BE2C (cell line): ENCODE measurements at regions not wholly inside any gene's neighbourhood (a gene's known extent, or its start where the extent isn't known, plus 50 kb on each side); places are given as distances from the start of the nearest gene placed in this dataset.
"Not testable (repeated sequence)": the region's sequence is repeated elsewhere in the genome, so short reads cannot be mapped to it uniquely, and the experiment has no call there.

Source experiments
- DNase-seq: peaks from one replicate; pipeline ENCODE4 v3.0.0-alpha.2; 2020
- H3K27me3 ChIP-seq: fragments of 250-450 bp; sonication (Bioruptor Pico); 2 replicates; pipeline ENCODE4 v1.5.1; 2020; ENCODE audit warnings: mild to moderate bottlenecking
- H3K36me3 ChIP-seq: fragments of 250-450 bp; sonication (Bioruptor Pico); 2 replicates; pipeline ENCODE4 v1.5.1; 2020; ENCODE audit warnings: mild to moderate bottlenecking
- H3K4me1 ChIP-seq: fragments of 250-450 bp; sonication (Bioruptor Pico); 2 replicates; pipeline ENCODE4 v1.5.1; 2020
- H3K4me3 ChIP-seq: 2 replicates; pipeline ENCODE4 v1.5.1; 2011; ENCODE audit warnings: low read depth, low read length
- H3K9me3 ChIP-seq: fragments of 250-450 bp; sonication (Bioruptor Pico); 2 replicates; pipeline ENCODE4 v1.5.1; 2020
- TF ChIP-seq, protein P1 (sequence below): IDR thresholded peaks from 2 replicates; pipeline ENCODE4 v1.5.1; 2012; ENCODE audit warnings: mild to moderate bottlenecking, low read depth, low read length

DNA sequence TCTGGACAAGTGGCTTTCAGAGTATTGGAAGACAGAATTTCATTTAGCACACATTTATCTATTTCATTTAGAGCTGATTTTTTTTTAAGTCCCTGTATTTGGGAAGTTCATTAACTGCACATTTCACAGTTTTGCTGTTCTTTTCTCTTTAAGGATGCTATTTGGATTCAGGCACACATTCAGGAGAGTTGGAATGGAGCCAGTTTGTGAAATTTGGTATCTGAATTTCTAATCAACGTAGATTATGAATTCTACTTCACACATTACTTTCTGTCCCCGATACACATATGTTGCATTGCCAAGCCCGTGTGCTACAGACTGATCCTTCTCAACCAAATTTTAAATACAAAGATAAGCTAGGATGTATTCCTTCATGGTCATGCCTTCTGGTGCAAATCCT is 503.9 kb downstream of the IRS1 start:
- H3K9me3 ChIP-seq: no peaks in the 10 kb centered on the region; the same call in 1 of the 2 replicates
- DNase-seq: no peak
- H3K4me1 ChIP-seq: no peaks in the 10 kb centered on the region
- no peaks in the 10 kb centered on the region for H3K36me3 ChIP-seq
- no peaks in the 10 kb centered on the region for H3K27me3 ChIP-seq
- no peak overlapping the region for H3K4me3 ChIP-seq
- TF ChIP-seq, protein P1, sequence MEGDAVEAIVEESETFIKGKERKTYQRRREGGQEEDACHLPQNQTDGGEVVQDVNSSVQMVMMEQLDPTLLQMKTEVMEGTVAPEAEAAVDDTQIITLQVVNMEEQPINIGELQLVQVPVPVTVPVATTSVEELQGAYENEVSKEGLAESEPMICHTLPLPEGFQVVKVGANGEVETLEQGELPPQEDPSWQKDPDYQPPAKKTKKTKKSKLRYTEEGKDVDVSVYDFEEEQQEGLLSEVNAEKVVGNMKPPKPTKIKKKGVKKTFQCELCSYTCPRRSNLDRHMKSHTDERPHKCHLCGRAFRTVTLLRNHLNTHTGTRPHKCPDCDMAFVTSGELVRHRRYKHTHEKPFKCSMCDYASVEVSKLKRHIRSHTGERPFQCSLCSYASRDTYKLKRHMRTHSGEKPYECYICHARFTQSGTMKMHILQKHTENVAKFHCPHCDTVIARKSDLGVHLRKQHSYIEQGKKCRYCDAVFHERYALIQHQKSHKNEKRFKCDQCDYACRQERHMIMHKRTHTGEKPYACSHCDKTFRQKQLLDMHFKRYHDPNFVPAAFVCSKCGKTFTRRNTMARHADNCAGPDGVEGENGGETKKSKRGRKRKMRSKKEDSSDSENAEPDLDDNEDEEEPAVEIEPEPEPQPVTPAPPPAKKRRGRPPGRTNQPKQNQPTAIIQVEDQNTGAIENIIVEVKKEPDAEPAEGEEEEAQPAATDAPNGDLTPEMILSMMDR: no peak

DNA sequence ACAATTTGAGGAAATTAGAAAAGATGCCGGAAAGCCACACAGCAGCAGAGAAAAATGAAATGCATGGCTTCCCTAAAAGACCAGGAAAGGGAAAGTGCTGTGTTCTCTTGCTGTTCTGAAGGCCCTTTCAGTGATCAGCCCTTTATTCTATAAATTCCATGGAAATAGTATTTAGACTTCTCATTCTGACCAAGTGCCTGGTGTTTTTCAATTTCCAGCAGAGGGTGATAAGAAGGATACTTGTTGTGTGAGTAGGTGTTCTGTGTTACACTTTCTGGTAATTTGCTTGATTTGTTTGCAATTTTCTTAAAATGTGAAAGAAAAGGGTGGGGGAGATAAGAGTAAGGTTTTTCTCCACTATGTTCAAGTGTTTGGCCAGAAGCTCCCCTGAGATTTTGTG is 504.5 kb downstream of the IRS1 start:
- Histone ChIP-seq H3K4me1 (no peaks in the 10 kb centered on the region), H3K9me3 (no peaks in the 10 kb centered on the region; the same call in 1 of the 2 replicates), H3K4me3 (no peak overlapping the region), H3K27me3 (no peaks in the 10 kb centered on the region), H3K36me3 (no peaks in the 10 kb centered on the region)
- DNase-seq: no peak
- TF ChIP-seq, protein P1: no peak

DNA sequence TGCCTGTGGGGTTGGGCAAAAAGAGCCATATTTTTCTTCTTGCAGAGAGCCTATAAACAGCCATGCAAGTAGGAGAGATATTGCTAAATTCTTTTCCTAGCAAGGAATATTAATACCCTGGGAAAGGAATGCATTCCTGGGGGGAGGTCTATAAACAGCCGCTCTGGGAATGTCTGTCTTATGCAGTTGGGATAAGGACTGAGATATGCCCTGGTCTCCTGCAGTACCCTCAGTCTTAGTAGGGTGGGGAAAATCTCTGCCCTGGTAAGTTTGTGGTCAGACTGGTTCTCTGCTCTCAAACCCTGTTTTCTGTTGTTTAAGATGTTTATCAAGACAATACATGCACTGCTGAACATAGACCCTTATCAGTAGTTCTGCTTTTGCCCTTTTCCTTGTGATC is 508.3 kb downstream of the IRS1 start:
- DNase-seq, H3K27me3 ChIP-seq, H3K9me3 ChIP-seq, H3K4me3 ChIP-seq, H3K4me1 ChIP-seq, H3K36me3 ChIP-seq: not testable (repeated sequence)

DNA sequence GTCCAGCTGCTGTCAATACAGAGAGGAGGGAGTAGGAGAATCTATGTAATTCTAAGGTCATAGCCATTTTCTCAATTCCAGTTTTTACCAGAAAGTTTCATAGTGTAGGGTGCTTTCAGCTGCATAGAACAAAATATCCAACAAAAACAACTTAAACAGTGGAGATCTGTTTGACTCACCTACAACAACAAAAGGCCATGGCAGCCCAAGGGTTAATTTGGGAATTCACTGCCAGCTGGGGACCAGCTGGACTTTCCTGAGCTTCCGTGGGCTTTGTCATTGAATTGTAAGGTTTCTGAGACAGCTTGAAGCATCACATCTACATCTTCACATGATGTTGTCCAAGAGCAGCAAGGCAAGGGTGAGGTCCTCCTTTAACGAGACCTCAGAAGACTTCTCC is 512.7 kb downstream of the IRS1 start:
- Histone ChIP-seq H3K4me3 (no peak overlapping the region), H3K27me3 (no peaks in the 10 kb centered on the region), H3K4me1 (no peaks in the 10 kb centered on the region), H3K36me3 (no peaks in the 10 kb centered on the region), H3K9me3 (no peaks in the 10 kb centered on the region)
- DNase-seq: no peak
- TF ChIP-seq, protein P1: no peak

DNA sequence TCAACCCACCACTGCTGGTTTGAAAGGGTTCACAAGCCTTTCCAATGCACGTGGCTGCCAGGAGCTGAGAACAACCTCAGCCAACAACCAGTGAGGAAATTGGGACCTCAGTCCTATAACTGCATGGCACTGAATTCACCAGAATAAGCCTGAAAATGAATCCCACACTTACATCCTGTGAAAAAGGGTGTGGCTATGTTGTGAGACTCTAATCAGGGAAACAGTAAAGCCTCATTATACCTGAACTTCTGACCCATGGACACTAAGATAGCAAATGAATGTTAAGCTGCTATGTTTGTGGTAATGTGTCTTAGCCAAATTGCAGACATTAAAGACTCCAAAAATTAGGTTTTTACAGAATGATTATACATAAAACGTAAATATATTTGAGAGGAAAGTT is 515.8 kb downstream of the IRS1 start:
- TF ChIP-seq, protein P1: no peak
- H3K4me1 ChIP-seq: no peaks in the 10 kb centered on the region
- H3K36me3 ChIP-seq: no peaks in the 10 kb centered on the region
- H3K27me3 ChIP-seq: no peaks in the 10 kb centered on the region
- no peak overlapping the region for H3K4me3 ChIP-seq
- no peaks in the 10 kb centered on the region for H3K9me3 ChIP-seq
- DNase-seq: no peak

DNA sequence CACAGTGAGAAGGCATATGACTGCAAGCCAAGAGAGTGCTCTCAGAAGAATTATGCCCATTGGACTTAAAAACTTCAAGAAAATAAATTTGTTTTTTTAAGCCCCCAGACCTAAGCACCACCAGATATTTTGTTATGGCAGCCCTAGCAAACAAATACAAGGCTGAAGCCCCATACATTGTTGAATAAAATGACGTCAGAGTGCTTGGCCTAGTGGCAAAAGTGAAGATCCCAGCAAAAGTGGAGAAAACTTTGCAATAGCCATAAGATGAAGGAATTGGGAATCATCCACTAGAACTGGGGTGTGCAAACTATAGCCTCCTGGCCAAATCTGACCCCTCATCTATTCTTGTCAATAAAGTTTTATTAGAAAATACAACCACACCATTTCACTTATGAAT is 517.5 kb downstream of the IRS1 start:
- TF ChIP-seq, protein P1: no peak
- Histone ChIP-seq H3K27me3 (no peaks in the 10 kb centered on the region), H3K9me3 (no peaks in the 10 kb centered on the region), H3K36me3 (no peaks in the 10 kb centered on the region), H3K4me3 (no peak overlapping the region), H3K4me1 (no peaks in the 10 kb centered on the region)
- DNase-seq: no peak

DNA sequence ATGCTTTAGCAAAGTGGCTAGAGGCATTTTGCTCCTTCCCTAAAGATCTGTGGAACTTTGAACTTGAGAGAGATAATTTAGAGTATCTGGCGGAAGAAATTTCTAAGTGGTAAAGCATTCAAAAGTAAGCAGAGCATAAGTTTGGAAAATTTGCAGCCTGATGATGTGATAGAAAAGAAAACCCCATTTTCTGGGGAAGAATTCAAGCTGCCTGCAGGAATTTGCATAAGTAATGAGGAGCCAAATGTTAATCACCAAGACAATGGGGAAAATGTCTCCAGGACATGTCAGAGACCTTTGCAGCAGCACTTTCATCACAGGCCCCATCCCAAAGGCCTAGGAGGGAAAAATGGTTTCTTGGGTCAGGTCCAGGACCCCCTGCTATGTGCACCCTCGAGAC is 519.5 kb downstream of the IRS1 start:
- not testable (repeated sequence) for H3K27me3 ChIP-seq, DNase-seq, H3K9me3 ChIP-seq, H3K4me3 ChIP-seq, H3K4me1 ChIP-seq, H3K36me3 ChIP-seq
